GM12873 (cell line): ENCODE measurements at regions not wholly inside any gene's neighbourhood (a gene's known extent, or its start where the extent isn't known, plus 50 kb on each side); places are given as distances from the start of the nearest gene placed in this dataset.

Experiments used
- CTCF ChIP-seq: IDR thresholded peaks from 2 replicates; pipeline ENCODE4 v1.5.1; 2012; ENCODE audit warnings: low read depth, mild to moderate bottlenecking, moderate library complexity, low read length, control low read depth; ENCODE audit not compliant: insufficient read depth; ENCODE audit errors: missing control alignments

GRCh38 chr5:26519245-26519644 lies 519.1 kb downstream of the CDH9 start:
- no peak for TF ChIP-seq CTCF

- no peak for TF ChIP-seq CTCF
These were observed 520.3 kb downstream of the CDH9 start for GRCh38 chr5:26518065-26518464.

- no peak for TF ChIP-seq CTCF
These were observed 539.4 kb downstream of the CDH9 start for GRCh38 chr5:26498972-26499371.

DNA sequence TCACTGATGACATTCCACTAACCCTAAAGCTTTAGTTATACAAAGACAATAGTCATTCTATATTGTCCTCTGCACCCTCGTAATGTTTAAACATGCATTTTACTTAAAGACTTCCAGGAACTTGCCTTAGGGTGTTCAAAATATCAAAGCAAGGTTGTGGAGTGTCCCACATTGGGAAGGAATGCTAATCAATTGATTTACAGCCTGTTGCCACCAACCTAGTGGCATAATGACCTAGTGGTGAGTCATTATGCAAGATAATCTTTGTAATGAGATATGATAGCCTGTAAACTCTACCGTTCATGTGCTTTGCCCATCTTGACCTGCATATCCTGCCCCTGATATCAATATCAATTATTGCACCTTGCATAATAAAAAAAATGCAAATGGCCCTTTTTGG lies 542.9 kb downstream of the CDH9 start:
- TF ChIP-seq CTCF = no peak

DNA sequence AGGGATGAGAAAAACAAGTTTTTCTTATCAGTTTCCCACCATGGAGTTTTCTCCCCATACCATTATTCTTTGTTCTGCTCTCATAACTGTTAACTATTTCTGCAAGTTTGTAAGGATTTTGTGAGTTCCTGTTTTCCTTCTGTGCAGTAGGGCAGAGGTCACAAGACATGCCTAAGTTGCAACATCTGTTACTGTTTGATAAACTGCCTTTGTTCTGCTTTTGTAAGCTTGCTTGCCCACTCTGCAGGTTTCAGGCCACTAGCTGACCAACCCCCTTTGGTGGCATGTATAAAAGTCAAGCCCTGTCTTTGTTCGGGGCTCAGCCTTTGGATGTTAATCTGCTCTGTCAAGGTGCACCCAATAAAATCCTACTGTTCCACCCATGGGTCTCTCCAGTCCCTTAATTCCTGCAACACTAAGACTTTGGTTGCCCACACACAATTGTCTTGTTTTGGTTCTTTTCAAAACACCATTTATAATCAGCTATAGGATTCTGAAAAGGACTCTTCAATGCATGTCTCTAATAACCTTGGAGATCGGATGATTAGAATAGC lies 545.4 kb downstream of the CDH9 start:
- TF ChIP-seq CTCF = no peak

DNA sequence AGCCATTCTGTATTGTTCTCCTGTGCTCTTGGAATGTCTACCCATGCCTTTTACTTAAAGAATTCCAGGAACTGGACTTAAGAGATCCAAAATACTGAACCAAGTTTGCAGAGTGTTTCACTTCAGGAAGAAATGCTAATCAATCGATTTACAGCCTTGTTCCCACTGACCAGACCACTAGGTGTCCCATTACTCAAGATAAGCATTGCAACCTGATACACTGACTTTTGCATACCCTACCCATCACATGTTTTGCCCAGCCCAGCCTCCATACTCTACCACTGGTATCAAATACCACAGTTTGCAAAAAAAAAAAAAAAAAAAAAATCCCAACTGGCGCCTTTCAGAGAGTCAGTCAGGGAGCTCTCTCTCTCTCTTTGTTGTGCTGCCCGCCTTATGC lies 550.8 kb downstream of the CDH9 start:
- no peak for TF ChIP-seq CTCF

DNA sequence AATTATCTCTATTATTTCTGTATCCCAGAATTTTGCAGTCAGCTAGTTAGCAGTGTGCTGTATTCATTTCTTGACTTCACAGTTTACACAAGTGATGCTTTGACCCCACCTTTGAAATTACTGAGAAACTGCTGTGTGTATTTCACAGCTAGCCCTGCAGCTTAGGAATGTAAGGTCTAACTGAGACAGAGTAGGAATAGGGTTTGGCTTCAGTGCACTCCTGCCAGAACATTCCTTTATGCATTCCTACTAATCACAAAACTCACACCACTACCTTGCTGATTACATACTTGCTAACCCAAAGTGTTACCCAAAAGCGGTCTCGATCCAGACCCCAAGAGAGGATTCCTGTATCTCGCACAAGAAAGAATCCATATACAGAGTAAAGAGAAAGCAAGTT lies 551.8 kb downstream of the CDH9 start:
- TF ChIP-seq CTCF = no peak
